Upper lobe of left lung (tissue), 6 donors: ENCODE measurements at regions not wholly inside any gene's neighbourhood (a gene's known extent, or its start where the extent isn't known, plus 50 kb on each side); places are given as distances from the start of the nearest gene placed in this dataset.

Experiments
- ATAC-seq, 2 donors: fragments of 200-7000 bp; cut with Tn5 transposase; one replicate each; pipeline ENCODE4 v1.9.1; 2022; ENCODE audit warnings: mild to moderate bottlenecking in 2 of 2, moderate library complexity in 2 of 2; ENCODE audit not compliant: low FRiP score in 2 of 2
- DNase-seq, 2 donors: peaks; one replicate each; pipeline ENCODE4 v3.0.0-alpha.2; 2019 to 2020
- H3K27ac ChIP-seq, 4 donors: fragments of 200-600 bp; sonication (generic); one replicate each; pipeline ENCODE4 v1.5.1; 2016 to 2019
- H3K27me3 ChIP-seq, 4 donors: fragments of 200-600 bp; sonication (generic); one replicate each; pipeline ENCODE4 v1.5.1; 2017 to 2019
- H3K36me3 ChIP-seq, 4 donors: fragments of 200-600 bp; sonication (generic); one replicate each; pipeline ENCODE4 v1.5.1; 2016 to 2019
- H3K4me1 ChIP-seq, 4 donors: fragments of 200-600 bp; sonication (generic); one replicate each; pipeline ENCODE4 v1.5.1; 2018 to 2019
- H3K4me3 ChIP-seq, 4 donors: fragments of 200-600 bp; sonication (generic); one replicate each; pipeline ENCODE4 v1.5.1; 2017 to 2019; ENCODE audit warnings: mild to moderate bottlenecking in 2 of 4, moderate library complexity in 1 of 4
- H3K9me3 ChIP-seq, 4 donors: fragments of 200-600 bp; sonication (generic); one replicate each; pipeline ENCODE4 v1.5.1; 2018 to 2019
- EP300 ChIP-seq, 4 donors: sonication (generic); formaldehyde crosslinking; IDR thresholded peaks; one replicate each; pipeline ENCODE4 v1.5.1; 2017; ENCODE audit warnings: antibody characterized with exemption in 4 of 4, control low read depth in 2 of 4
- POLR2A ChIP-seq, 4 donors: fragments of 450-650 bp; IDR thresholded peaks; one replicate each; pipeline ENCODE4 v1.5.1; 2016 to 2017; ENCODE audit warnings: antibody characterized with exemption in 4 of 4, mild to moderate bottlenecking in 2 of 4
- POLR2AphosphoS5 ChIP-seq, 2 donors: sonication (generic); formaldehyde crosslinking; IDR thresholded peaks; one replicate each; pipeline ENCODE4 v1.5.1; 2017; ENCODE audit warnings: antibody characterized with exemption in 2 of 2
- WGBS, 2 donors: methylation state at CpG; one replicate each; pipeline ENCODE4 v1.1.5; 2017 to 2018; 5-methylcytosine and 5-hydroxymethylcytosine counted together
- TF ChIP-seq, protein P1 (sequence below), 6 experiments: fragments of 450-650 bp in 4 of 6; fragments of 200-600 bp in 2 of 6; sonication (generic) in 2 of 6; IDR thresholded peaks; one replicate each; pipeline ENCODE4 v1.5.1; 2016 to 2019; ENCODE audit warnings: antibody characterized with exemption in 6 of 6
- donor health status: DM: no; HTN: no; CAD: no; lungs with moderate emphysema.
- donor health status: DM: no; HTN: yes; CAD: no; lungs with severe emphysema.

DNA sequence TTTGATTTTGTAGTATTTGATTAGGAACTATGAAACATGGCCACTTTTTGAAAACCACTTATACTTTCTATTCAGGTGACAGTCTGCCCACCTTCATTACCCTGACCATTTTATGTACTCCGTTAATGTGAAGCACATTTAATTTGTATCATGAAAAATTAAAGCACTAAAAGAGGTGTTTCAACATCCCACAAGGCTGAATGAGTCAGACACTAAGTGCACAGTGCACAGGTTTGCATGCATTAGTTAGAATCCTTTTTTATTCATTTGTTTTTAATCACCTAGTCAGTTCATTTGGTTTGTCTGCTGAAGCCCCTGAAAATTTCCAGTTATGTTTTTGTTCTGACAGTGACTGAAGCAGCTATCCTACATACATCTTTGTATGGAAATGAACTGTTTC lies 271.0 kb downstream of the SLITRK5 start:
- no peak for DNase-seq
- Histone ChIP-seq H3K4me3 (no peak overlapping the region), H3K27ac (no peak overlapping the region), H3K9me3 (no peaks in the 10 kb centered on the region), H3K36me3 (no peaks in the 10 kb centered on the region), H3K4me1 (no peaks in the 10 kb centered on the region), H3K27me3 (no peaks in the 10 kb centered on the region)
- no peak for ATAC-seq
- 58 to 61% methylated on average over 1 of the region's 1 CpG for WGBS, 2 donors
- TF ChIP-seq POLR2AphosphoS5 (IDR thresholded peaks at IDR 0.05) (no peak), EP300 (IDR thresholded peaks at IDR 0.05) (no peak), POLR2A (IDR thresholded peaks at IDR 0.05) (no peak)
- TF ChIP-seq, protein P1, sequence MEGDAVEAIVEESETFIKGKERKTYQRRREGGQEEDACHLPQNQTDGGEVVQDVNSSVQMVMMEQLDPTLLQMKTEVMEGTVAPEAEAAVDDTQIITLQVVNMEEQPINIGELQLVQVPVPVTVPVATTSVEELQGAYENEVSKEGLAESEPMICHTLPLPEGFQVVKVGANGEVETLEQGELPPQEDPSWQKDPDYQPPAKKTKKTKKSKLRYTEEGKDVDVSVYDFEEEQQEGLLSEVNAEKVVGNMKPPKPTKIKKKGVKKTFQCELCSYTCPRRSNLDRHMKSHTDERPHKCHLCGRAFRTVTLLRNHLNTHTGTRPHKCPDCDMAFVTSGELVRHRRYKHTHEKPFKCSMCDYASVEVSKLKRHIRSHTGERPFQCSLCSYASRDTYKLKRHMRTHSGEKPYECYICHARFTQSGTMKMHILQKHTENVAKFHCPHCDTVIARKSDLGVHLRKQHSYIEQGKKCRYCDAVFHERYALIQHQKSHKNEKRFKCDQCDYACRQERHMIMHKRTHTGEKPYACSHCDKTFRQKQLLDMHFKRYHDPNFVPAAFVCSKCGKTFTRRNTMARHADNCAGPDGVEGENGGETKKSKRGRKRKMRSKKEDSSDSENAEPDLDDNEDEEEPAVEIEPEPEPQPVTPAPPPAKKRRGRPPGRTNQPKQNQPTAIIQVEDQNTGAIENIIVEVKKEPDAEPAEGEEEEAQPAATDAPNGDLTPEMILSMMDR (IDR thresholded peaks at IDR 0.05) = no peak

DNA sequence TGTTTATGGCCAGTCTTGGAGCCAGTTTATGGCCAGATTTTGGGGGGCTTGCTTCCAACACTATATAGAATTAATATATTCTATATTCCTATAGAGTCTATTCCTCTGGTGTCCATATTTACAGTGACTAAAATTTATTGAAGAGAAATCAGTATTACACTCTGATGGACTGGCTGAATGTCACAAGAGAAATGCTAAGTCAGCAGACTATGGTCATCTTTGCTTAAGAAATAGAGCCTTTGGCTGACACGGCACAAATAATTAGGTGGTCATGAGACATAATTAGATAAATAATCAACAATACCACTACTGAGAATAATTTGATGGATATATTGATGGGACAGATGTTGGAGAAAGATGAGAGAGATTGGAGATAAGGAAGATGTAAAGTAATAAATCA lies 272.9 kb downstream of the SLITRK5 start:
- ATAC-seq (no peak), DNase-seq (no peak)
- Histone ChIP-seq H3K9me3 (no peaks in the 10 kb centered on the region), H3K4me3 (no peak overlapping the region), H3K27me3 (no peaks in the 10 kb centered on the region), H3K36me3 (no peaks in the 10 kb centered on the region), H3K27ac (no peak overlapping the region), H3K4me1 (no peaks in the 10 kb centered on the region)
- 92% methylated on average over 1 of the region's 1 CpG for WGBS, 2 donors
- TF ChIP-seq, protein P1 (IDR thresholded peaks at IDR 0.05) = no peak
- no peak for TF ChIP-seq POLR2AphosphoS5 (IDR thresholded peaks at IDR 0.05)
- TF ChIP-seq EP300 (IDR thresholded peaks at IDR 0.05) = no peak

DNA sequence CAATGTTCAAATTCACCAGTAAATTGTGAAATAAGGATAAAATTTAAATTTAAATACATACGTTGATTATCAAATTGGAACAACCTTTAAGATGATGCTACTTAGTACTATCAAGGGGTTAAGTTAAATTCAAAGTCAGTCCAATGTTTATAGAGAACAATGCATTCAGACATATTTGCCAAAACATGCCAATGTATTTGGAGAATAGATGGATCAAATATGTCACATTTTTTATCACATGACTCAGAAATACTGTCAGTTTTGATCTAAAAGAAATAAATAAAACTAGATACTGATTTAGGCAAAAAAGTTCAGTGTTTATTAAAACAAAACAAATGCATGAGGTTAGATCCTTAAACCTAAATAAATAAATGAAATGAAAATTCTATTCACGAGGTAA lies 281.2 kb downstream of the SLITRK5 start:
- H3K27ac ChIP-seq = no peak overlapping the region
- TF ChIP-seq POLR2A (IDR thresholded peaks at IDR 0.05) = no peak
- no peak for TF ChIP-seq POLR2AphosphoS5 (IDR thresholded peaks at IDR 0.05)
- H3K4me1 ChIP-seq = no peaks in the 10 kb centered on the region
- WGBS, 2 donors = 69 to 80% methylated on average over 2 of the region's 2 CpGs
- no peaks in the 10 kb centered on the region for H3K36me3 ChIP-seq
- DNase-seq (no peak), ATAC-seq (no peak)
- no peak overlapping the region for H3K4me3 ChIP-seq
- no peaks in the 10 kb centered on the region for H3K27me3 ChIP-seq
- H3K9me3 ChIP-seq = no peaks in the 10 kb centered on the region

DNA sequence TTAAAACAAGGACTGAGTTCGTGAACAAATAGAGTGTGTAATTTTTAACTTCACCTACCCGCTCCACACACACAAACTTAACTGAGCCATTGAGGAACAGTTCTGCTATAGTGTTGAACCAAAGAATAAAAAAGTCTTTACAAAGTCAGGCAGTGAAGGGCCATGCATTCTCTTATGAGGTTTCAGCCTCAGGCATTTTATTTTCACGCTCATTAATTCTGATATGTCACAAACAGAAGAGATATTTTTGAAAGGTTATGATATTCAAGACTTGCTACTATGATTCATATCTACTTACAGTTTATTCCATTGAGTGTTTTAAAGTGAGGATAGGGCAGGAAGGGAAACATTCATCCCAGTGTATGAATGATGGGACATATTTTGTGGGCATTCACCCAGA lies 282.2 kb downstream of the SLITRK5 start:
- no peaks in the 10 kb centered on the region for H3K4me1 ChIP-seq
- H3K9me3 ChIP-seq = no peaks in the 10 kb centered on the region
- WGBS, 2 donors = 75 to 78% methylated on average over 3 of the region's 3 CpGs
- no peaks in the 10 kb centered on the region for H3K36me3 ChIP-seq
- H3K4me3 ChIP-seq = no peak overlapping the region
- no peaks in the 10 kb centered on the region for H3K27me3 ChIP-seq
- no peak overlapping the region for H3K27ac ChIP-seq
- TF ChIP-seq, protein P1 (IDR thresholded peaks at IDR 0.05) = no peak
- TF ChIP-seq POLR2A (IDR thresholded peaks at IDR 0.05) = no peak
- no peak for TF ChIP-seq POLR2AphosphoS5 (IDR thresholded peaks at IDR 0.05)
- TF ChIP-seq EP300 (IDR thresholded peaks at IDR 0.05) = no peak
- ATAC-seq (no peak), DNase-seq (no peak)

DNA sequence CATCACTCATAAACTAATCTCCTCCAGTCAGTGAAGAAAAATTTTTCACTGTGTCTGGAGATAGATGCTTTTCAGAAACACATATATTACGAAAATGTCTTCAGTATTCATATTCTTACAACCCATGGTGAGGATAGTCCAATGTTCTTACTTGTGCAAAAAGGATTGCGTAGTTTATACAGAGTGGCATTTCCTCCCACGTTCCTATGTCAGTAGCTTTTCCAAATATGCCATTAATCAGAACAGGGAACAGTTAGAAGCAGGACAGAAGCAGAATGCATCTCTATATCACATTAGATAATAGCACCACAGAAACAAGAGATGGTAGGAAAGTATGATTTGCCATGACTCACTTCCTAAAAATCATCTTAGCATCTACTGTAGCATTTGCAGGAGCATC lies 282.9 kb downstream of the SLITRK5 start:
- ATAC-seq (no peak), DNase-seq (no peak)
- WGBS, 2 donors = 56 to 64% methylated on average over 3 of the region's 3 CpGs
- no peak for TF ChIP-seq POLR2AphosphoS5 (IDR thresholded peaks at IDR 0.05)
- no peak for TF ChIP-seq EP300 (IDR thresholded peaks at IDR 0.05)
- TF ChIP-seq, protein P1 (IDR thresholded peaks at IDR 0.05) = no peak
- no peak for TF ChIP-seq POLR2A (IDR thresholded peaks at IDR 0.05)
- H3K36me3 ChIP-seq = no peaks in the 10 kb centered on the region
- H3K4me3 ChIP-seq = no peak overlapping the region
- H3K4me1 ChIP-seq = no peaks in the 10 kb centered on the region
- H3K27ac ChIP-seq = no peak overlapping the region
- no peaks in the 10 kb centered on the region for H3K9me3 ChIP-seq
- H3K27me3 ChIP-seq = no peaks in the 10 kb centered on the region
